Activated CD4-positive, alpha-beta T cell treated with anti-CD3 and anti-CD28 coated beads, Interleukin-2, amount 50 U/mL, for 1 hour (primary cell): ENCODE measurements at regions not wholly inside any gene's neighbourhood (a gene's known extent, or its start where the extent isn't known, plus 50 kb on each side); places are given as distances from the start of the nearest gene placed in this dataset.
"Not testable (repeated sequence)": the region's sequence is repeated elsewhere in the genome, so short reads cannot be mapped to it uniquely, and the experiment has no call there.

ENCODE experiments used
- DNase-seq: peaks from one replicate; pipeline ENCODE4 v3.0.0-alpha.2; 2020

DNA sequence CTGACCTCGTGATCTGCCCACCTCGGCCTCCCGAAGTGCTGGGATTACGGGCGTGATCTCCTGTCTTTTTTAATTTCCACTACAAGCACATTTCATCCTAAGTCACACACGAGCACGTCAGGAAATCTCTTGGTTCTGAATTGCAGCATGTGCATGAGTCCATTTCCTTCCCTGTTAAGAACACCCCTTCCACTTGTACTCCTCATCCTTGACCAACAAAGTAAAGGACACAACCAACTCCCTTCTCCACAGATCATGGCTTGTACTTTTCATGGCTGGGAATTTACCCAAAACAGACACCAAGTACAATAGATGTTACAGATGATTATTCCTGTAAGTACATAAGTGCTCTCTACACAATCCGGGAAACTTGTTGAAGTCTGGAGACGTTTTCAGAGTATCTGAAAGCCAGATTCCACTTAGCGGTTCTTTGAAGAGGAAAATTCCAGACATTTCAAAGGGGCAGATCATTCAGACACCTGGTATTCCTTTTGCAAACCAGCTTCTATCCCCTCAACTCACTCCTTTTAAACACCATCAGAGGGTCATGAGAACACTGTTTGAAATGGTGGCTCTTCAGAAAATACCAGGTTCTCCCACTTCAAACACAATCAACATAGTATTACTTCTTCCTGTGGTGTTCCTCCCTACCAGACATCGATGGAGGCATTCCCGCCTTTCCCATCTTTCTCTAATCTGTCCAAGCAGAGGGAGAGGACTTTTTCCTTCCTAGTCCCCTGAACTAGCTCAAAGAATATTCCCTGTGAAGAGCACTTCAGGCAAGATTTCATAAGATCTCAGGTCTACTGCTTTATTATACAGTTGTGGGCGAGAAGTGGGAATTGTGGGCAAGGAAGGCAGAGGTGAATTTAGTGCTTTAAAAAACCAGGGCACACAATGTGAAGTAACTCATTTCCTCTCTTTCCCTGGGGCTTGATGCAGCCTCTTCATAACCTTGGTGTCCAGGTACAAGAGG is 80.1 kb upstream of the TSC22D2 start:
- no peak for DNase-seq

GRCh38 chr3:150324788-150325187 is 83.3 kb upstream of the TSC22D2 start:
- DNase-seq, result no peak

GRCh38 chr3:150324245-150324644 is 83.9 kb upstream of the TSC22D2 start:
- DNase-seq, result no peak

- no peak for DNase-seq
Observed at GRCh38 chr3:150323770-150324169, 84.3 kb upstream of the TSC22D2 start.

DNA sequence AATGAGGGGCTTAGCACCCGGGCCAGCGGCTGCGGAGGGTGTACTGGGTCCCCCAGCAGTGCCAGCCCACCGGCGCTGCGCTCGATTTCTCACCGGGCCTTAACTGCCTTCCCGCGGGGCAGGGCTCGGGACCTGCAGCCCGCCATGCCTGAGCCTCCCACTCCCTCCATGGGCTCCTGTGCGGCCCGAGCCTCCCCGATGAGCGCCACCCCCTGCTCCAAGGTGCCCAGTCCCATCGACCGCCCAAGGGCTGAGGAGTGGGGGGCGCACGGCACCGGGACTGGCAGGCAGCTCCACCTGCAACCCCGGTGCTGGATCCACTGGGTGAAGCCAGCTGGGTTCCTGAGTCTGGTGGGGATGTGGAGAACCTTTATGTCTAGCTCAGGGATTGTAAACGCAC is 85.0 kb upstream of the TSC22D2 start:
- DNase-seq, result not testable (repeated sequence)

GRCh38 chr3:150320971-150321370 is 87.1 kb upstream of the TSC22D2 start:
- not testable (repeated sequence) for DNase-seq

DNA sequence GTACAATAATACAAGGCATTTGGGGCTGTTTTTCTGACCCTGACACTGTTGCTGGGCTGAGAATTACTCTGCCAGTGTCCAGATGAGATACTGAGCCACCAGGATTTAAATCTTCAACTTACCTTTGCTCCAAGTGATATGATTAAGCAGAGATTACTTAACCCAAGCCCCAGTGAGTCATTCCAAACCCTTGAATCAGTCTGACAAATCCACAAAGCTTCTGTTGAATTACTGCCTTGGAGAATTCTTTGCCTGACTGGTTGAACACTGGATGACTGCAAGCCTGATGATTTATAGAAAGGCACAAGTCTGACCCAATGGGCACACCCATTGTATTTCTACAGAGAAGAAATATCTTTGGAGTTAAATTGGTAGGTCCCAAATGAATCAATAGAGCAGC is 88.2 kb upstream of the TSC22D2 start:
- no peak for DNase-seq

DNA sequence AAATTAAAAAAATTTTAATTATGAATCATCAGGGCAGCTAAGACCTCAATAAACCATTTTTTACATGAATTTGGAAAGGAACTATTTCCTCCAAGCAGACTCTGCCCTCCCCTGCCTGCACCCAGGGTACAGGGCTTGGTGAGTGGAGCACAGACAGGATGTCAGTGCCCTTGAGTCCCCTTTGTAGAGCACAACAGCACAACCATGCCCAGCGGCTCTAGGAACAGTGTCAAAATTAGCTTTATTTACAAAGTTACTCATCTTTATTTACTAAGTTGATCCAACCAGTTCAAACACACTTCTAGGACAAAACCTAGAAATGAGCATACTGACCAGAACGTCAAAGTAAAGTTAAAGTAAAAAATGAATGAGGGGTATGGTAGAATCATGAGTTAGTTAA is 90.6 kb upstream of the TSC22D2 start:
- no peak for DNase-seq

- DNase-seq, result no peak
Observed at GRCh38 chr3:150315721-150316120, 92.4 kb upstream of the TSC22D2 start.

DNA sequence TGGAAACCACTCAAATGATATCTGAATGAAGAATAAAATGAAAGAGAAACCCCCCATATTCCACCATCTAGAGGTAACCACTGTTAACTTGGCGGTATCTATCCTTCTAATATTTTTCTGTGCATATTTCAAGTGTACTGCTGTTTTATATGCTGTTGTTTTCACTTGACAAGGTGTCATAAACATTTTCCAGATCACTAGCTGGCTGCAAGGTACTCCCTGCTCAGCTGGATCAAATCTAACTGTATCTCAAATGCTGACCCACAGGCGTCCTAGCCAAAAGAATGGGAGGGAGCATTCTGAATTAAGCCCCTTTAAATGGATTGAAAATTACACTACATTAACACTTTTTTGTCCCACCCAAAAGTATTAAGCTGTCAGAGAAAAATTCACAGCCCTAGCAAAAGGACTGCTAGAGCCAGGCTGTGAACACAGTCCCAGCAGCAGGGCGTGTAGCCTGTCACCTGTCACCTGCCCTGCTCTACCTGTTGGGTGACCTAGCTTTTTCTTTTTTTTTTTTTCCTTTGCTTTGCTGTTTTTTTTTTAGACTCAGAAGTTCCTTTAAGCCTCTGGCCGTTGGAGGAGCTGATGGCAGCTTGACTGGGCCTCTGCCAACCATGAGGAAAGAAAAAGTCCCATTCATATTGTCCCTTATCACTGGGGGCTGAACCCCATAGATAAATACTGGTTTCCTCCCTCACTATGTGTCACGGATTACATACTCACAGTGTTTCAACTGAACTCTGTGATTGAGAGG is 93.7 kb upstream of the TSC22D2 start:
- no peak for DNase-seq

- DNase-seq, result no peak
Observed at GRCh38 chr3:150312018-150312657, 96.0 kb upstream of the TSC22D2 start.

DNA sequence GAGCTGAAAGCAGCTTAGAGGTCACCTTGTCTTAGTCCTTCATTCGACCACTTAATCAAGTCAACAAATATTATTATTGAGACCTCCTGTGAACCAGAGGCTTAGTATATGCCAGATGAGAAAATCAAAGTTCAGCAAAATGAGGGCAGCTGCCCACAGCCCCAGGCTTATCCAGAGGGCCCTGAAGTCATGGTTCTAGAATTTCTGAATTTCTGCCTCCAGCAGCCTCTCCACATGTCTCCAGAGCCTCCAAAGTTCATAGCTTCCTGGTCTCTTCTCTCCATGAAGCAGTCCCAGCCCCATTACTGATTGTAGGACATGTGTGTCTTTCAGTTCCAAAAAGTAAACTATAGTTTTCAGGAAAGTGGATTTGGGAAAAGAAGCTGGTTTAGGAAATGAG is 96.9 kb upstream of the TSC22D2 start:
- DNase-seq, result no peak

GRCh38 chr3:150309557-150309956 is 98.5 kb upstream of the TSC22D2 start:
- DNase-seq, result no peak

- DNase-seq, result no peak
Observed at GRCh38 chr3:150309257-150309542, 98.9 kb upstream of the TSC22D2 start.

DNA sequence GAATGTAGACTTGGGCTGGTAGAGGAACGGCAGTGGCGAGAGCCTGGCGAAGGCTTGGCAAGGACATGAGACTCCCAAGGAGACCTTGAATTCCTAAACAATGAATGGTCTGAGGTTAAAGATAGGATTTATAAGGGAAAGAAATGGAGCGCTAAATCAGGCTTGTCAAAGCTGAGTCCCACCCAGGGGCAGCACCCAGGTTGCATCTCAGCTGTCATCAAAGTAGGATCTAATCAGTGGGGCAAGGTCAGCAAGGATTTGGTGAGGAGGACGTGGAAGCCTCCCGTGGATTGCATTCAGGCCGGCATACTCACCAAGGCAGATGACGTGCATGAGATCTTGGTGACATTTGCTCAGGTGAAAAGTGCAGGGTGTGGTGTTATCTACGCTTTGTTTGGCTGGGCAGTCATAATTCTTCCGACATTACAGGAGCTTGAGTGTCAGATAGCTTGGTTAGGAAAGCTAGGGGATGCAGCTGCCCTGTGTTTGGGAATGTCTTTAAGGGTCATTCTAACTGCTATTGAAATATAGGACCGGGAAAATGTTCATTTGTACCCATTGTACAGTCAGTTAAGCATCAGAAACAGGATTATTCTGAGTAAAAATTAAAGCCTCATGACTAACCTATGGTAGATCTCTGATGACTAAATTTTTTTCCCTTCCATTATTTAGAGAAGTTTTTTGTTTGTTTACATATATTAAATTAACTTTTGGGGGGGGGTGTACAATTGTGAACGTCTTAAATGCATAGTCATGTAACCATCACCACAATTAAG is 99.4 kb upstream of the TSC22D2 start:
- DNase-seq, result no peak

GRCh38 chr3:150308037-150308319 is 100.1 kb upstream of the TSC22D2 start:
- no peak for DNase-seq

GRCh38 chr3:150307311-150308036 is 100.6 kb upstream of the TSC22D2 start:
- no peak for DNase-seq

GRCh38 chr3:150306906-150307305 is 101.2 kb upstream of the TSC22D2 start:
- DNase-seq, result no peak

- no peak for DNase-seq
Observed at GRCh38 chr3:150306083-150306482, 102.0 kb upstream of the TSC22D2 start.

GRCh38 chr3:150303768-150304167 is 104.3 kb upstream of the TSC22D2 start:
- no peak for DNase-seq

DNA sequence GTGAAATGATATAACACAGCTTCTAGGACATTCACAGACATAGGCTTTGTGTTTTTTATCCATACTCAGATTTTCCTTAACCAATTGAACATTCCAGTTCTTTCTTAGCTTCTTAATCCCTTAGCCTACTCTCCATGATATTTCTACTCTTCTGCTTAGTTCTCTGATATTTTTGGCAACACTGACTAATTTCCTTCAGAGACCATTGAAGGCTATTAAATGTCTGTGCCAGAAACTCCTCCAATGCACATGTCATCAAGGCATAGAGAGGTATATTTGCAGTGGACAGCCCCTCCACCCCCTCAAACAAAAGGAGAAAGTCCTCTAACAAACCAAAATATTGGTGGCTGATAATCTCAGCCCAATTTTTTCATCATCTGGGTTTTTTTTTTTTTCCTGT is 105.9 kb upstream of the TSC22D2 start:
- no peak for DNase-seq

GRCh38 chr3:150300852-150301517 is 107.1 kb upstream of the TSC22D2 start:
- no peak for DNase-seq
